CD4-positive, alpha-beta T cell treated with Interleukin-6 for 4 hours (primary cell): ENCODE measurements at regions not wholly inside any gene's neighbourhood (a gene's known extent, or its start where the extent isn't known, plus 50 kb on each side); places are given as distances from the start of the nearest gene placed in this dataset.

Experiments
- DNase-seq: peaks from one replicate; pipeline ENCODE4 v3.0.0-alpha.2; 2020; ENCODE audit warnings: mixed read lengths

DNA sequence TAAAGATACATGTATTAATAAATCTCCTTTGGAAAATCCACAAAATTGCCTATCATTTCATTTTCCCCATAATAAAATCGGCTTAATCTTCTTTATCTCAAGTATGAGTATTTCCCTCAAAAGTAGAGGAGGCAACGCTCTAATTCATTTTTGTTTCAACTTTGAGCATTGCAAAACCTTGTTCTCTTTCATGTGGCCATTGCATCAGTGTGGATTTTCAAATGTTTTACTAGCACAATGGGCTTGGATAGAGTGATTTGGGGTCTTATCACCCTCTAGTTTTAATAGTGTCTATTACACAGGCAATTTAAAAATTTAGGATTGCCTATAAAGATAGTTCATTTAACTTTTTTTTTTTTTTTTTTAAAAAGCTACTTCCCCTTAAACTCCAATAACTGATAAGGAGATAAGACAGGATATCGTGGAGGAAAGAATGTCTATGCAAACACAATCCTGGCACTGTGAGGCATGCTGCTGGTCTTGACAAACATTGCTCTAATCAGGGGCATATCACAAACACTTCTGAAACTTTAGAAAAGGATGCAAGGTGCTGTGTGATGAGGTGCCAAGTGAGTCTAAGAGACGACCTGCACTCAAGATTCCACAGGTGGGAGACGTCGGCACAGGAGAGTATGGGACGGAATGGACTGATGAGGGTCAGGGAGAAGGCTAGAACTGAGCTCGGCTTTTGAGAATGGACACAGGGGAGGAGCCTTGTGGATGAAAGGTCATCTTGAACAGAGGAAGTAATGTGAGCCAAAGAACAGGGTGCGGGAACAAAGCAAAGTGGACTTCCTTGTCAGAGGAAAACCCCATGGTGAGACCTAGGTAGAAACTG, 199.7 kb downstream of the IRS2 start:
- DNase-seq = no peak

DNA sequence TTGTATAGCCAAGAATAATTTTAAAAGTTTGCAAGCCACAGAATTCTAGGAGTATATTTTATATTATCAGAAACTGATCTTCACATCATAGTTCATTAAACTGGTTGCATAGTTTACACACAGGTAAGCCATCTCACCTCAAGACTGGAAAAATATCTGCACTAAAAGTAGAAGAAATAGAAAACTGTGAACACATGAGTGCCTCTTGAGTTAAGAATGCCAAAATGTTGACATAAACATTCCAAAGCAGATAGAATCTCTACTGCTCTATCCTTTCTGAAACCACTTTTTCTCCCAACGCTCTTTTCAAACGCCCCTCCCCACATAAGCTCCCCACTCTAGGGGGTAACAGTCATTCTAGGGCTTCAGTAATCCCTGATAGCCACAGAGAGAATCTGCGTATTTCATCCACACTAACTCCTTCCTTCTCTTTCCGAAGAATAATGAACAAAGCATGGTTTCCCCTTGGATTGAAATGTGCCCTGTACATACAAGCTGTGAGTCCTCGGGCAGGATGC, 201.5 kb downstream of the IRS2 start:
- no peak for DNase-seq

DNA sequence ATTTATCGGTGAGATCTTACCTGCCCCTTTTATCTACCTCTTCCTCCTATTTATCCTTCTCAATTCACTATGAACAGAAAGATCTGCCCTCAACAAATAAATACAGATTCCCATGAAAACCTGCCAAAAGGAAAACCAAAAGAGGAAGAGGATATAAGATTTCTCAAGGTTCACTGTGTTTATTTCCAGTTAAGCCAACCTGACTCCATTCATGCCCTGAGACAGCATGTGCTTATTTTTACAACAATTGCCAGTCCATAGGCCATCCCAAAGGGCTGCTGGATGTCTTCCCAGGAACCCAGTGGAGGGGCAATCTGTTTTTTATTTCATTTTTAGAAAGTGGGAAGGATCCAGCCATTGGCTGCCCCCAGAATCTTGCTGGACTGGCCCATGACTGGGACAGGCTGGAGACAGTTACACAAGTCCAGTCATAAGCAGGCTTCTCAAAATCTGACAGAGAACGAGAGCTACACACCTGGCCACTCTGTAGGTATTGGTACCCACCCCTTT, 209.1 kb downstream of the IRS2 start:
- no peak for DNase-seq

DNA sequence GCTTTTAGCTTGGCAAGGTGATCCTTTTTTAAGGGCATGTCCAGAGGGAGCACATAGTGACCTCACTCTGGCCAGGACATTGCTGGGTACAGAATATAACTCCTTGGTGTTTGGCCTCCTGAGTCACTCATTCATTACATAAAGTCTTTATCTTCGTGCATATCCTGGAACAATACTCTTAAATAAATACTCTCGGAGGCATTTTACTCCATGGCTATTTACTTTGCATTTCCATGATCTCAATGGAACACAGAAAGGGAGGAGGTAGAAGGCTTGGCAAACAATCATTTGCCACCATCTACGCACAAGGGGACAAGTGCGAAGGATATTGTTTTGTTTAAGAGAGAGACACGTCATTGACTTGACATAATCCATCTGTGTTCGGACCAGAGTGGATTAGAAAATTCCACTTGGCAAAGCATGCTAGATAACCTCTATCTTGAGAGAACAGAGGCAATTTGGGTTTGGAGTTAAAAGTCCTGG, 210.0 kb downstream of the IRS2 start:
- no peak for DNase-seq

DNA sequence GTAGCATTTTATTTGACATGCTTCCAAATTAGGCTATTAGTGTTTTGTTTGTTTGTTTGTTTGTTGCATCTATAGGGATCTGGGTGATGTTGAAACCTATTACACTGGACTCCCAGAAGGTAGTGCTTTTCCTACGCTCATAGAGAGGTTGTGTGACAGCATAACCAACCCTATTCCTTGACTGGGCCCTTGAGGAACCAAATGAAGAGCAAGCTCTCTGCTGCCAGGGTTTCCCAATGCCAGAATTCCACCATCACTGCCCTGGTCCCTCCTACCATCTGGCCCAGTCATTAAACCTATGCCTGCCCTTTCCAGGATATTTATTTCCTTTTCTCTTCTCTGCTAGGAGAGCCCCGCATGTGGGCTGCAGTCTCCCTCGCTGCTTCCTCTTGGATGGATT, 210.6 kb downstream of the IRS2 start:
- no peak for DNase-seq

DNA sequence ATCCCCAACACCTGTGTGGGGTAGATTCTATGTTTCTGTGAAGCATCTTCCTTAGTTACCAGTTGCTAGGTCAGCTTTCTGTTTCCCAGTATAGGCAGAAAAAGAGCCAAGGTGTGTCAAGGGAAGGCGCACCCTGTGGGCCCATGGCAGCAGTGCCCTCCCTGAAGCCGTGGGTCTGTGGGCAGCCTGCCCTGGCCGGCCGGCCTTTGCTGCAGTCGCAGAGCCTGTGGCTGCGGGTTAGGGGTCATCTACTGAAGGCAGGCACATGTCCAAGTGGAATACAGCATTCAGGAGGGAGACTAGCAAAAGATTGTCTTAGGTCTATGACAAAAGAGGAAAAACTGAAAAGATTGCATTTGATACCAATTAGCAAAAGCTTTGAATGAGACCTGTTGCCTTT, 214.0 kb downstream of the IRS2 start:
- DNase-seq = no peak

DNA sequence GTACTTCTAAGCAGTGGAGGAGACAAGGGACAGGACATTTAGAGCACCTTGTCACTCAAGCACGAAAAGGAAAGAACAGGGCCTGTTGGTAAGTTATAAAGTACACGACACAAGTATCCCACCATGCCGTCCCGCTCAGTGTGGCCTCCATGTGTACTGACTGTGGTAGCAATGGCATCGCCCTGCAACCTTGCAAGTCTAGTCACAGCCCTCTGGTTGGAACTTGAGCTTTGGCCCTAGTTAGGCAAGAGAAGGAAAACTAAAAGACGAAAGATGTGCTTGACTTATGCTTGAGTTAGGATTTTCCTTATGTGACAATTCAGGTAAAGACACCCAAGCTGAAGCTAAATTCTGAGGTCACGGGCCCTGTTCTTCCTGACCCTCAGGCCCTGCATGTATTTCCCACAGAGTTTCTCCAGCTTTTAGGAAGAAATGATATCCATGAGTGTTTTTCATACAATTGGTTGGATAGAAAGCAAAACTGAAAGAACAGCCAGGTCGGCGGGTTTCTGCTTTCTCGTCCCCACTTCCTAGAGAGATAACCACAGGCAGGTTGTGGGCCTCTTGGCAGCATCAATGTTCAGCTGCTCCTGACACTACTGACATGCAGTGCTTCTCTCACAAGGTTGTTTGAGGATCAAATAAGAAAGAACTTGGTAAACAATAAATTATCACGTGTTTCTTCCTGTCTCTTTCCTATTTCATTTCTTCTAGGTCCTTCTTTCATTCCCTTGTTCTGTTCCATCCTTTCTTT, 216.2 kb downstream of the IRS2 start:
- DNase-seq = peak; percentile 34

DNA sequence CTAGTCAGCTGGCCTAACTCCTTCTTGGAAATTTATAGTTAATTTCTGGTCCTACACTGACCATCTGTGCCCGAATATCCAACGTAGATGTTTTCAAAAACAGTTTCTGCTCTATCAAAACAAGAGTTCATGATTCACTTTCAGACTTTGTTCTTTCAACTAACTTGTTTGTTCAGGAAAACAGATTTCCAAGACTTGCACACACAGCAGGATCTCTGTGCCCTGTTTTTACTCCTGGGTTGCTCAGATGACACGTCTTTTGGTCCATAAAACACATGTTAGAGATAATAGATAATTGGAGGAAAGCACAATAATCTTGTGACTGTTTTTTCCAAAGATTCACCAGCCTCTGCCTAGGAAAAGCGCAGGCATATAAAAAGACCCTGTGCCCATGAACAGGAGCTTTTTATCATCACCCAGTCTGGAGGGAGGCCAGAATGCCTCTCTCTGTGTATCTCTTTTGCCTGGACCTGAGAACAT, 218.0 kb downstream of the IRS2 start:
- no peak for DNase-seq

DNA sequence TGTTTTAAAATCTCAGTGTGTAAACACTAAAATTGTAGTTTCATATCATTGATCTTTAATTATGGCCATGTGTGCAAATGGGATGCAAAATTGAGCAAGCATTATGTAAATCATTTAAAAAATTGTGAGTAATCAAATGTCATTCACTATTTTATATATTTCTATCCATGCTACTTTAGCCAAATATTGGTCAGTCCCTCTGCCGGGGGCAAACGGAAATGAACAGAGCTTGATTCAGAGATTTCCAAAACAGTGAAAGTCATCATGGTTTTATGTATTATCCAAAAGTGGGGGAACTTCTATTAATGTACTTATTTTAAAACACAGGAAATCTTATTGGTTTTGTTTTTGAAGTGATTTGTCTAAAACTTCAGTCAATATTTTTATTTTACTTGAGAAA, 219.1 kb downstream of the IRS2 start:
- no peak for DNase-seq

DNA sequence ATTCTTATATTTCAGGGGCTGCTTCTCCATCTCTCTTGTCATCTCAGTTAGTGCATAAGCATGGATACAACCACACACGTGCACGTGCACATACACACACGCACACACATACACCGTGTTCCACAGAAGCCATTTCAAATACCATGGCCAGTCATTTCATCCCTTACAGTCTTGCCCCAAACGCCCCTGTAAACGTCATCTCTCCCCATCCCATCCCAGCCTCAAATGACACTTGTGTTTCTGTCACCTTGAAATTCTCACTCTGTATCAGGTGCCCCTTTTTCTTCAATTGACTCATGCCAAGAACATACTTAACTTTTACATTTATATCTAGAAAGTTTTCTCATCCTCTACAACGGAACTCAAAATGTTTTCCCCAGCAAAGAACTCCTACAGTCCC, 220.5 kb downstream of the IRS2 start:
- no peak for DNase-seq

DNA sequence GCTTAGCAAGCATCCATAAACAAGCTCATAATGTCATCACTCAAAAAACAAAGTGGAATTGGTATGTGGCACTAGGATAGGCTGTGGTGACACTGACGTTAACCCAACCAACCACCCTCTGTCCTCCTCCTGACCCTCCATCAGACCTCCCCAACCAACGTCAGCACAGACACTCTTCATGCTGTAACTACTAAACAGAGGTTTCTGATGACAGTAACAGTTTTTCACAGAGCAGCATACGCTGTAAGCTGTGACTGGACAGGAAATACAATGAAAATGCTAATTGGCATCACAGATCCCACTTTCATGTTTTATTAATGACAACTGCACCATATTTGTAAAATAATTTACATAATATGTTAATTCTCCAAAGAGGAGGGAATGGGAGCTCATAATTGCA, 238.0 kb downstream of the IRS2 start:
- no peak for DNase-seq

DNA sequence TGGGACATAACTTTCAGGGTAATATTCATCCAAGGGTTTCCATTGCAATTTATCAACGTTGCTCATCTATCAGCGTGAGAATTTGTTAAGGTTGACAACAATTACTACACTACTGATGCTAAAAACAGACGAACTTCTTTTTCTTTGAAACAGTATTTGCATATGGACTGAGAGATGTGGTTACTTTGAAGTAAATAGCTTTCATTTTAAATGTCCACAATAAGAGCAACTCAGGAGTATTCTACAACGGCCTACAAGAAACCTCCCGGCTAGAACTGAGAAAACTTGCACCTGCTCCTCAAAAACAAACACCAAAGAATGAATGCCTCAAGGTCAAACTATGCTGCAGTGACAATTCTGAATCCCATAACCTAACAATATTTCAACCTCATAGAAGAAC, 238.4 kb downstream of the IRS2 start:
- DNase-seq = no peak

DNA sequence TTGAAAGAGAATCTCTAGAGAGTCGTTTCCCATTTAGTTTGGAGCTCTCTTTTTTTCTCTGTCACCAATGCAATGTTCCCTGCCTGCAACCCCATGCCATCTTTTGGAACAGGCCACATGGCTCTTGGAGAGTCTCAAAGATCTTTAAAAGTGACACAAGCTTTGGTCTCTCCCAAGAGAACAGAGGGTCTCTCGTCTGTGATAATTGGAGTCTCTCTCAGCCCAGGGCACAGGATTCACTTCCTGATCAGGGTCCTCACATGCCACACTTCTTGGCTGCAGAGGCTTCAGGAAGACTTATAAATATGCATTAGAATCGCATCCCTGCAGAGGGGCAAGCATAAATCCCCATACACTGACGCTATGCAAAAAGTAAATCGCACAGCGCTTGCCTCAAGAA, 240.5 kb downstream of the IRS2 start:
- DNase-seq = no peak

DNA sequence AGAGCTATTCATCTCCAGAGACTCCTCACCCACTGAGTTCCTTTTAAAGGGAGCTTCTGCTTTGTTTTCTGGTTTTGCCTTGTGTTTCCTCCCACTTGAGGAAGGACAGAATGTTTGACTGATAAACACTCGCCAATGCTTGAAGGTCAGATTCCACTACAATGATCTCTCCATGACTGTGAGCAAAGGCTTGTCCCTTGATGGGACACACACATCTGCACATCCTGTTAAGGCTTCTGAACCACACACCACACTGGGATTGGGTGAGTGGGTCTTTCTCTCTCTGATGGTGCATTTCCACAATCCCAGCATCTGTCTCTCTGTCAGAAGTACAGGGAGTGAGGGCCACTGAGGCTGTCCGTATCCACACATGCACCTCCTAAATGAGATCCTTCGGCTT, 245.3 kb downstream of the IRS2 start:
- no peak for DNase-seq

DNA sequence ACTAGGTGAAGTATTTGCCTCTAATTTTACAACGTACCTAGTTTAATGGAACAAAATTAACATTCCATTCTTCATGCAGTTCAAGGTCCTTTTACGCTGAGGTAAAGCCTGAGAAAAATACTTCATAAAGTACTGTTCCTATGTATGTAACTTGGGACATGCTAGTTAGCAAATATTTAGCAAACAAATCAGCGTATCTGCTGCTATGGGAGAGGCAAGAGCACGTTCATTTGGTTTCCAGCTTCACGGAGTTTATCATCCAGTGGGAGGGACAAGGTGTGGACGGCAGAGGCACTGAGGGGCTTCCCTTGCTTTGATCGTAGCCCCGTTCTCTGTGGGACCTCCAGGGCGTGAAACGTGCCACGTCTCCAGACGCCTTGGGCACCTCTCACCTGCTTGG, 248.8 kb downstream of the IRS2 start:
- DNase-seq = no peak

DNA sequence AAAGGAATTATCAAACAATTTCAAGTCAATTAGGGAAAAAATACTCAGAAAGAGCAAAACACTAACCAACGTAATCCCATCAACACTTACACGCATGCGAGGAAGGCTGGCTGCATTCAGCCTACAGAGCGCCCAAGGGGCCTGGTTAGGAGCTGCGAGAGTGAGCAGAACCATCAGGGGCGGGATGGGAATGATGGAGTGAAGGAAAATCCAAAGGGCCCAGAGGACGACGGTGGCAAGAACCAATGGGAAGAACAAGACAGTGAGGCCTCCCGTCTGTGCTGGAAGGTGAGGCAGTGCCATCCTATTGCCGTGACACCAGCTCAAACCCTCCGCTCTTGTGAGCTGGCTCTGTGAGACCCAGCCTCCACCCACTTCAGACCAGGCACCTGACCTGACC, 253.0 kb downstream of the IRS2 start:
- no peak for DNase-seq

DNA sequence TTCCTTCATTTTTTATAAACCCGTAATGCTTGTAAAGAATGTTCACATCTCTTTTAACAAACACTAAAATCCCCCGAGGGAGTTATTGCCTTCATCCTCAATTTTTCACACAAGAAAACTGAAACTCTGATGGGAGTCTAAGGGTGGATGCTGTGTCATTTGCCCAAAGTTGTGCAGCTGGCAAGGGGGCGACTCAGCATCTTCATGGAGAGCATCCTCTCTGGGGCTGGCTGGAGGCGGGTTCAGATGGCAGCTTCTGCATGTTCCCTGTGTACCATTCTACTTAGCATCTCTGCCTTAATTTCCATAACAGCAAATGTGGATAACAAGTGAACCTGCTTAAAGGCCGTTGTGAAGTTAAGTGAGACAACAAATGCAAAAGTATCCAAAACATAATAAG, 256.4 kb downstream of the IRS2 start:
- DNase-seq = no peak

DNA sequence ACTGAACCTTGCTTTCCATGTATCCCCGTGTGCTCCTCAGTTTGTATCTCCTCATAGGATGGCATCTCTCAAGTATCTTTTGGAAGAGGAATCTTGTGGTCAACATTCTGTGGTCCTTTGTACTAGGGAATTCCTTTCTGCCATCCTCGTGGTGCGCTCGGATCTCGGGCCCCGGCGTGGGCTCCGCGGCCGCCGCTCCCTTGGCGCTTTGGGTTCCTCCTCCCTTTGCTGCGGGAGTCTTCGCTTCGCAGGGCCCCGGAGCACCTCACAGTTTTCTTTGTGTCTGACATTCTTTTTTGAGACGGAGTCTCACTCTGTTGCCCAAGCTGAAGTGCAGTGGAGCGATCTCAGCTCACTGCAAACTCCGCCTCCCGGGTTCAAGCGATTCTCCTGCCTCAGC, 264.7 kb downstream of the IRS2 start:
- no peak for DNase-seq

DNA sequence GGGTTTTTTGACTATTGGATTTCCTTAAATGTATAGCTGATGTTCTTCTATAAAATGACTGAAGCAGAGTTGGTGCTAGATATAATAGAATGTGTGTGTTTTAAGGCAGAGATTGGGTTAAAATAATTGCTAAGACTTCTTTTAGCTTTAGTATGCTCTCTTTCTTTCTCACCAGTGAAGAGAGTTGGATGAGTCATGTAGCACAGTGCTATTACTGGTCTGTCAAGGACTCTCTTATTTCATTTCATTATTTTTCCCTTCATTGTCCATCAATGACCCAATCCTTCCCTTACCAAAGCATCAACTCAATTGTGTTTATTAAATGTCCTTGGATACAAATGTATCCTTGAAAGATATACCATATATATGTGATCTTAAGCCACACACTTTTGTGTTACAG, 268.9 kb downstream of the IRS2 start:
- no peak for DNase-seq

DNA sequence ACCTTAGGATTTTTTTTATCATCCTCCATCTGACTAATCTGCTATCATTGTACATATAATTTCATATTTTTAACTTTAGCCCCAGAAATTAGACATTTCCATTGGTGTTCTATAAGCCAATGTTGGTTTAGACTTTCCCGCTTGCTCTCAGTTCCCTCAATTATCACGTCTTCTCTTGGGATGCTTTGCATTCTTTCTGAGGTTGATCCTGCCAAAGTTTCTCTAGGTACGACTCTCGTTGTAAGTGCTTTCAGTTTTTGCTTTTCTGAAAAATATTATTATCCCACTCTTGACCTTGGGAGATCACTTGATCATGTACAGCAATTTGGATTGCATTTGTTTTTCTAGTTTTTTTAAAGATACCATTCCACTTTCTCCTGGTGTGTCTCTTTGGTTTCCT, 270.2 kb downstream of the IRS2 start:
- no peak for DNase-seq

DNA sequence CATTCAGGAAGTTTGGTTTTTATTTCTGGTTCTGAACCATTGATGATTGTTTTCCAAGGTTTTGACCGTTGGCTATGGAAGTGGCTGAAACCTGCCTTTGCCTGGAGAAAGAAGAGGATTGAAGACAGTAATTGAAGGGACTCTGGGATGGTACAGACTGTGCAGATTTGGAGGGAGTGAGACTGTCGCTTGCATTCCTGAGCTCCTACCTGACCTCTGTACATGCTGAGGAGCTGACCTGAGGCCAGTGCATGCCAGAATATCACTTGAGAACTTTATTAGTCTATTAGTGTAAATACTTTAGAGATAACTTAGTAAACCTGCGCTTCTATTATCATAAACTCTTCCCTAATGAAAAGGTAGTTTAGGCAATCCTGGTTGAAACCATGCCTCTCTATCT, 276.4 kb downstream of the IRS2 start:
- no peak for DNase-seq

DNA sequence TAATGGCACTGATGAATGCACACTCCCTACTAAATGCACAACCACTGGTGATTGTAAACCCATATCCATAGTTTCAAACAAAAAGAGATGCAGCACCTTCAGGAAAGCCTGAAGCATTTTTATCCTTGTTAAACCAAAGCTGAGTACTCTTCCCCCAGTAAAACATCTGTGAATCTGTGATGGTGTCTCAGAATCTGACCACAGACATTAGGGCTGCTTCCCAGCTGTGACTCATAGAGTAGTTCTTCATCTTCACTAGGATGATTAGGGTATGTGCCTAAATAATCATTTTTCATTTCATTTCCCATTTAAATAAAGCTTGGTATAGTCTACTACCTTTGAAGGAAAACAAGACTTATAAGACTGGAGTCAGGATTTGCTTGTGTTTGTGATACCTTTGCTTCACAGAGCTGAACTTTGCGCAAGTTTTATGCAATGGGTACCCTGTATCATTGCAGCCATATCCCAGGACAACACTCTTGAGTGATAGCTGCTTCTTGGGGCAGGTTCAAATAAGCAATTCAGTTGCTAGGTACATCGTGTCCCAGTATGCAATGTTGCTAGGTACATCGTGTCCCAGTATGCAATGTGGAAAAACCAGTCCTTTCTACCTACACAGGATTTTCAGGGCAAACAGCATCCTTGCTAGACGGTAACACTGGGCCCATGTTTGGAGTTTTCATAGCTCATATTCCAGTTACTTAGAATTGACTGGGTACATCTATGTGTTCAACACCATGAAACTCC, 277.1 kb downstream of the IRS2 start:
- DNase-seq = no peak

DNA sequence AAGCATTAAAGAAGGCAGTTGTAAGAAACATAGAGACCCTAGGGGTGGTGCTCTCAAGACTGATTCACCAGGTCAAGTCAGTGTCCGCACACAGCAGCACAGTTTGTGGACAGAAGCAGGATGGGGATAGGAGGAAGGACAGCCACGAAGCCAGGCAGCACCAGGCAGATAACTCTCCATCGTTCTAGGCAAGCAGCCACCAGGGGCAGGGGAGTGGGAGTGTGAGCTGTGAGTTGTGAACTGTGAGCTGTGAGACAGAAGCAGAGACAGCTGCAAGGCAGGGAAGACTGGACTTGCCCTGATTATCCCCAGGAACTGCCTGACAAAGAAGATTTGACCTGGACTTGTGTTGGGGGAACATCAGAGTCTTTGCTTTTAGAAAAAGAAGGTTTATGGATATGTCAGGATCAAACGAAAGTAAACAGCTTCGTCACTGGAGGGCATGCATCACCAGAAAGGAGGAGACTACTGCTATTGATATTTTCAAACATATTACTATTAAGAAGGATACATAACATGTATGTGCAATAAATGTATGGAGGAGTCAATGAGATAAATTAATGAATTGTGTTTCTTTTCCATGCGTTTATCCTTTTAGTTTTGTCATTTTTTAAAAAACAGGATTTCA, 286.1 kb downstream of the IRS2 start:
- DNase-seq = no peak
